Duodenal mucosa (tissue), 2 donors: ENCODE measurements at regions not wholly inside any gene's neighbourhood (a gene's known extent, or its start where the extent isn't known, plus 50 kb on each side); places are given as distances from the start of the nearest gene placed in this dataset.
"Not testable (repeated sequence)": the region's sequence is repeated elsewhere in the genome, so short reads cannot be mapped to it uniquely, and the experiment has no call there.

Experiments
- H3K27ac ChIP-seq: one replicate; pipeline ENCODE4 v1.7.0; 2013; ENCODE audit warnings: low read depth, low read length
- H3K27me3 ChIP-seq, 2 donors: one replicate each; pipeline ENCODE4 v1.7.0; 2013; ENCODE audit warnings: low read length in 2 of 2, control low read depth in 1 of 2; ENCODE audit not compliant: insufficient read depth in 2 of 2, control insufficient read depth in 1 of 2
- H3K36me3 ChIP-seq, 2 donors: one replicate each; pipeline ENCODE4 v1.7.0; 2013; ENCODE audit warnings: low read length in 2 of 2, control low read depth in 1 of 2; ENCODE audit not compliant: insufficient read depth in 2 of 2, control insufficient read depth in 1 of 2
- H3K4me1 ChIP-seq, 2 donors: one replicate each; pipeline ENCODE4 v1.7.0; 2013; ENCODE audit warnings: low read length in 2 of 2, control low read depth in 1 of 2; ENCODE audit not compliant: insufficient read depth in 2 of 2, control insufficient read depth in 1 of 2
- H3K4me3 ChIP-seq, 2 donors: one replicate each; pipeline ENCODE4 v1.7.0; 2013; ENCODE audit warnings: low read length in 2 of 2, low read depth in 1 of 2
- H3K9ac ChIP-seq, 2 donors: one replicate each; pipeline ENCODE4 v1.7.0; 2013; ENCODE audit warnings: low read length in 2 of 2, low read depth in 1 of 2
- H3K9me3 ChIP-seq, 2 donors: one replicate each; pipeline ENCODE4 v1.7.0; 2013; ENCODE audit warnings: low read length in 2 of 2, control low read depth in 1 of 2; ENCODE audit not compliant: control insufficient read depth in 1 of 2

DNA sequence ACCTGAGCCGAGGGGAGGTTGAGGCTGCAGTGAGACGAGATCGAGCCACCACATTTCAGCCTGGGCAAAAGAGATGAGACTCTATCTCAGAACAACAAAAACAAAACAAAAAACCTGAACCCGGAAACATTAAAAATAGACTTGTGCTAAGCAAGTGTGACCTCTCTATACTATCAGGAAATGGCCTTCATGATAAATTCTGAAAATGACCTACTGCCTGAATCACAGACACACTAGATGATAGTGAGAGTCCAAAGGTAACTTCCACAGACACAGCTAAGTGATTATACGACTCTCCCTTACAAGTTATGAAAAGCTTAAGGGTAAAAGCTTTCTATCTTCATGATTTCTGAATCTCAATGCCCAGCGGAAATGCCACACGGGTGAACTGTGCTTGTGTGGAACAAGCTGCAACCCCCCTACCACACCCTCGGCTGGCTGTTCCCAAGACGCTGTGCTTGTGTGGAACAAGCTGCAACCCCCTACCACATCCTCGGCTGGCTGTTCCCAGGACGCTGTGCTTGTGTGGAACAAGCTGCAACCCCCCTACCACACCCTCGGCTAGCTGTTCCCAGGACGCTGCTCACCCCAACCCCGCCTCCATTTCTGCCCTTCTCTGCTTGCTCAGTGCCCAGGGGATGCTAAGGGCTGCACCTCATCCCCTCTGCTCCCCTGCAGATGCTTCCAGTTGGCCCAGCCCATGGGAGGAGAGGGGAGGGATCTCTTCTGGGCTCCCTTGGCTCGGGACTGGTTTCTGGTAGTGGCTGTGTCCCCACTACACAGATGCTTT, 56.2 kb upstream of the TNK2 start:
- not testable (repeated sequence) for H3K9me3 ChIP-seq, H3K9ac ChIP-seq, H3K27me3 ChIP-seq
- Histone ChIP-seq H3K4me3 (peak overlapping the region in 1 of 2 donors; percentile 28), H3K36me3 (peaks cover 0 to 25% of the 10 kb centered on the region in 2 donors), H3K27ac (peak overlapping the region; percentile 20), H3K4me1 (peaks cover 6 to 11% of the 10 kb centered on the region in 2 donors)

DNA sequence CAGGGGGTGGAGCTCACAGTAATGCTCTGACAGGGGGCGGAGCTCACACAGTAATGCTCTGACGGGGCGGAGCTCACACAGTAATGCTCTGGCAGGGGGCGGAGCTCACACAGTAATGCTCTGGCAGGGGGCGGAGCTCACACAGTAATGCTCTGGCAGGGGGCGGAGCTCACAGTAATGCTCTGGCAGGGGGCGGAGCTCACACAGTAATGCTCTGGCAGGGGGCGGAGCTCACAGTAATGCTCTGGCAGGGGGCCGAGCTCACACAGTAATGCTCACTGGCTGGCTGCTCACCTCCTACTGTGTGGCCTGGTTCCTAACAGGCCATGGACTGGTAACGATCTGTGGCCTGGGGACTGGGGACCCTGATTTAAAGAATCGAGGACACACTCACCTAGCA, 53.9 kb upstream of the TNK2 start:
- not testable (repeated sequence) for H3K9ac ChIP-seq, H3K27ac ChIP-seq
- H3K36me3 ChIP-seq = peaks cover 0 to 30% of the 10 kb centered on the region in 2 donors

DNA sequence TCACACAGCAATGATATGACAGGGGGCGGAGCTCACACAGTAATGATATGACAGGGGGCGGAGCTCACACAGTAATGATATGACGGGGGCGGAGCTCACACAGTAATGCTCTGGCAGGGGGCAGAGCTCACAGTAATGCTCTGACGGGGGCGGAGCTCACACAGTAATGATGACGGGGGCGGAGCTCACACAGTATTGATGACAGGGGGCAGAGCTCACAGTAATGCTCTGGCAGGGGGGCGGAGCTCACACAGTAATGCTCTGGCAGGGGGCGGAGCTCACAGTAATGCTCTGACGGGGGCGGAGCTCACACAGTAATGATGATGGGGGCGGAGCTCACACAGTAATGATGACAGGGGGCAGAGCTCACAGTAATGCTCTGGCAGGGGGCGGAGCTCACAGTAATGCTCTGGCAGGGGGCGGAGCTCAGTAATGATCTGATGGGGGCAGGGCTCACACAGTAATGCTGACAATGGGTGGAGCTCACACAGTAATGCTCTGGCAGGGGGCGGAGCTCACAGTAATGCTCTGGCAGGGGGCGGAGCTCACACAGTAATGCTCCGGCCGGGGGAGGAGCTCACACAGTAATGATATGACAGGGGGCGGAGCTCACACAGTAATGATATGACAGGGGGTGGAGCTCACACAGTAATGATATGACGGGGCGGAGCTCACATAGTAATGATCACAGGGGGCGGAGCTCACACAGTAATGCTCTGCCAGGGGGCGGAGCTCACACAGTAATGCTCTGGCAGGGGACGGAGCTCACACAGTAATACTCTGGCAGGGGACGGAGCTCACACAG, 52.8 kb upstream of the TNK2 start:
- H3K27ac ChIP-seq, H3K9me3 ChIP-seq, H3K9ac ChIP-seq, H3K27me3 ChIP-seq, H3K4me3 ChIP-seq: not testable (repeated sequence)
- Histone ChIP-seq H3K36me3 (peaks cover 0 to 30% of the 10 kb centered on the region in 2 donors), H3K4me1 (peaks cover 6 to 11% of the 10 kb centered on the region in 2 donors)

More for the DNA sequence above, 53.9 kb upstream of the TNK2 start:
- not testable (repeated sequence) for H3K4me3 ChIP-seq, H3K9me3 ChIP-seq, H3K27me3 ChIP-seq
- peaks cover 6 to 11% of the 10 kb centered on the region in 2 donors for H3K4me1 ChIP-seq

DNA sequence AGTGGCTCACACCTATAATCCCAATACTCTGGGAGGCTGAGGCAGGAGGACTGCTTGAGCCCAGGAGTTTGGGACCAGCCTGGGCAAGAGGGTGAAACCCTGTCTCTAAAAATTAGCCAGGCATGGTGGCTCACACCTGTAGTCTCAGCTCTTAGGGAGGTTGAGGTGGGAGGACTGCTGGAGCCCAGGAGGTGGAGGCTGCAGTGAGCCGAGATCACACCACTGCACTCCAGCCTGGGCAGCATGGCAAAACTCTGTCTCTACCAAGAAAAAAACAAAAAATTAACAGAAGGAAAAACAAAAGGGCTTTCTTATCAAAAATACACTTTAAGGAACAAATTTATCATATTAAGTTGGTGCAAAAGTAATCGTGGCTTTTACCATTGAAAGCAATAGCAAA, 51.8 kb upstream of the TNK2 start:
- peaks cover 0 to 26% of the 10 kb centered on the region in 2 donors for H3K36me3 ChIP-seq
- H3K9me3 ChIP-seq, H3K27ac ChIP-seq, H3K27me3 ChIP-seq, H3K9ac ChIP-seq, H3K4me3 ChIP-seq, H3K4me1 ChIP-seq: not testable (repeated sequence)

DNA sequence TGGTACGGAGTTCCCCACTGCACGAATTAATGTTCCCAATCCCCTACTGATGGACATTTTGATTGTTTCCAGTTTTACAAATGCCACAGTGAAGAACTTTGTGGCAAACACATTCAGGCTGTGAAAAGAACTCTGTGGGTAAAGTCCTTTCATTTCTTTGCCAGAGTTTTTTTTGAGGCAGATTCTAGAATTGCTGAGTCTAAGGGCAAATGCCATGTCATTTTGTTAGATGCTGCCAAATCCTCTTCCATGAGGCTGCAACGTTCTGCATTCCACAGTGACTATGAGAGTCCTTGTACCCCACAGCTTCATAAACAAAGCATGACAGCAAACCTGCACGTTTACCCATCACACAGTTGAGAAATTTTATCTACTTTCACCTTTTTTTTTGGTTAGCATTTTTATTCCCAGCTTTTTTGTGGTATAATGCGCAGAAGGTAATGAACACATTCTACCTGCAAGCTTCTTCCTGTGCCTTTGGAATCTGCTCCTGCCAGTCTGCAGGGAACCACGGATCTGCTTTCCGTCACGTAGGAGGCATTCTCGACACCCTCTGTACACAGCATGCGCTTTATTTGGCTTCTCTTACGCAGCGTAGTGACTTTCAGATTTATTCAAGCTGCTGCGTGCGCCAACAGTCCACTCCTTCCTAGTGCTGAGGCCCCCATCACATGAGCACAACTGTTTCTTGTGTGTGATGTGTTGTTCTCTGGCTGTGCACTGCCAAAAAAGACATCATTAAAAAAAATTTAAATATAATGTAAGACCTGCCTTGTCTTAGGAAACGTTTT, 51.2 kb upstream of the TNK2 start:
- not testable (repeated sequence) for H3K27ac ChIP-seq, H3K9ac ChIP-seq, H3K4me1 ChIP-seq, H3K4me3 ChIP-seq, H3K27me3 ChIP-seq, H3K9me3 ChIP-seq
- peaks cover 0 to 20% of the 10 kb centered on the region in 2 donors for H3K36me3 ChIP-seq

DNA sequence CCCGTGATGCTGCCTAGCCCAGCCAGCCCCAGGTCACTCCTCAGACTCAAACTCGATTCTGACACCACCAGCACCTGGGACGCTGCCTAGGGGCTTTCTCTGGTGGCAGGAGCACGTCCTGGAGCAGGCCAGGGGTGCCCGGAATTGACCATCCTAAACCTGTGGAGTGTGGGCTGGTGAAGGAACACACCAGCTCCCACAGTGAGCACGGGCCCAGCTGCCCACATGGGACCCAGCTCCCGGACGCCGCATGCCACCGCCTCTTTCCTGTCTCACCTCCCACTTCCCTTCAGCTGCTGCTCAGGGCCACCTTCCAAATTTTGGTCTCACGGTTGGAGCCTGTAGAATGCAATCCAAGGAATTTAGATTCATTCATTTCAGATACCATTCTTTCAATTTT, 50.4 kb upstream of the TNK2 start:
- Histone ChIP-seq H3K27ac (peak overlapping the region; percentile 3), H3K36me3 (peaks cover 0 to 19% of the 10 kb centered on the region in 2 donors)
- H3K4me1 ChIP-seq, H3K27me3 ChIP-seq, H3K9ac ChIP-seq, H3K9me3 ChIP-seq, H3K4me3 ChIP-seq: not testable (repeated sequence)
